GM10248 (cell line): ENCODE measurements at regions not wholly inside any gene's neighbourhood (a gene's known extent, or its start where the extent isn't known, plus 50 kb on each side); places are given as distances from the start of the nearest gene placed in this dataset.

Experiments
- CTCF ChIA-PET: fragments of 300-600 bp; sonication (Branson Sonifier 250); formaldehyde crosslinking; extraction: SDS; loops from one replicate; lab custom pipeline; 2021; ENCODE audit warnings: antibody characterized with exemption; lab: Yijun Ruan, JAX
- POLR2A ChIA-PET: fragments of 350-650 bp; sonication (Branson Sonifier 250); formaldehyde crosslinking; extraction: SDS; loops from one replicate; lab custom pipeline; 2020; ENCODE audit warnings: antibody characterized with exemption; lab: Yijun Ruan, JAX
- DNase-seq: peaks from one replicate; pipeline ENCODE4 v3.0.0; 2012; ENCODE audit errors: extremely low spot score
- TF ChIP-seq, protein P1 (sequence below): IDR thresholded peaks from 2 replicates; pipeline ENCODE4 v1.5.1; 2012; ENCODE audit warnings: mild to moderate bottlenecking, low read depth; ENCODE audit errors: extremely low read depth, missing control alignments, control extremely low read depth

DNA sequence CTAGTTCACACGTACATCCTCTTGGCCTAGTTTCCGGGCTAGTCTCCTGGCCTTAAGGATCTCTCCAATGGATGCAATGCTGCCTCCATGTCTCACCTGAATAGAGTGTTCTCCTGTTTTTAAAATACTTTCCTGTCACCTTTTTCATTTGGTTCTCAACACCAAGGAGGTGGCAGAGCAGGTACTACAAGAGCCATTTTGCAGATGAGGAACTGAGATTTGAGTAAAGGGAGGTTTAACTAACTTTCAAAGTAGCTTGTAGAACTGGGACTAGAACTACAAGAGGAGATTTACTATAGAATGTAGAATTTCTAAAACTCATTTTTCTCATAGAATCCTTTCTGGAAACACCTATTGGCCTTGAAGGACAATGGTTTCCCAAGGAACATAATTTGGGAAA, 97.6 kb upstream of the AP1S2 start:
- CTCF ChIA-PET = no interaction called here
- DNase-seq = no peak
- POLR2A ChIA-PET = interaction anchor here (0.7 kb wide), 1 partner anchor 21 kb away, joined by 3 read pairs; no protein-coding TSS in a partner anchor
- TF ChIP-seq, protein P1, sequence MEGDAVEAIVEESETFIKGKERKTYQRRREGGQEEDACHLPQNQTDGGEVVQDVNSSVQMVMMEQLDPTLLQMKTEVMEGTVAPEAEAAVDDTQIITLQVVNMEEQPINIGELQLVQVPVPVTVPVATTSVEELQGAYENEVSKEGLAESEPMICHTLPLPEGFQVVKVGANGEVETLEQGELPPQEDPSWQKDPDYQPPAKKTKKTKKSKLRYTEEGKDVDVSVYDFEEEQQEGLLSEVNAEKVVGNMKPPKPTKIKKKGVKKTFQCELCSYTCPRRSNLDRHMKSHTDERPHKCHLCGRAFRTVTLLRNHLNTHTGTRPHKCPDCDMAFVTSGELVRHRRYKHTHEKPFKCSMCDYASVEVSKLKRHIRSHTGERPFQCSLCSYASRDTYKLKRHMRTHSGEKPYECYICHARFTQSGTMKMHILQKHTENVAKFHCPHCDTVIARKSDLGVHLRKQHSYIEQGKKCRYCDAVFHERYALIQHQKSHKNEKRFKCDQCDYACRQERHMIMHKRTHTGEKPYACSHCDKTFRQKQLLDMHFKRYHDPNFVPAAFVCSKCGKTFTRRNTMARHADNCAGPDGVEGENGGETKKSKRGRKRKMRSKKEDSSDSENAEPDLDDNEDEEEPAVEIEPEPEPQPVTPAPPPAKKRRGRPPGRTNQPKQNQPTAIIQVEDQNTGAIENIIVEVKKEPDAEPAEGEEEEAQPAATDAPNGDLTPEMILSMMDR = no peak

- no peak for DNase-seq
- TF ChIP-seq, protein P1 = no peak
- ChIA-PET CTCF (no interaction called here), POLR2A (no interaction called here)
Measured at GRCh38 chrX:15948318-15948660, 93.7 kb upstream of the AP1S2 start.

GRCh38 chrX:15947648-15948317, 93.2 kb upstream of the AP1S2 start:
- CTCF ChIA-PET = no interaction called here
- TF ChIP-seq, protein P1 = no peak
- no peak for DNase-seq
- POLR2A ChIA-PET = no interaction called here

- ChIA-PET POLR2A (no interaction called here), CTCF (no interaction called here)
- TF ChIP-seq, protein P1 = no peak
- no peak for DNase-seq
Measured at GRCh38 chrX:15946783-15947580, 92.4 kb upstream of the AP1S2 start.

GRCh38 chrX:15943391-15943790, 88.8 kb upstream of the AP1S2 start:
- no peak for DNase-seq
- TF ChIP-seq, protein P1 = no peak
- CTCF ChIA-PET = interaction anchor here (1.2 kb wide), 1 partner anchor 12 kb away, joined by 4 read pairs; no protein-coding TSS in a partner anchor
- POLR2A ChIA-PET = no interaction called here

DNA sequence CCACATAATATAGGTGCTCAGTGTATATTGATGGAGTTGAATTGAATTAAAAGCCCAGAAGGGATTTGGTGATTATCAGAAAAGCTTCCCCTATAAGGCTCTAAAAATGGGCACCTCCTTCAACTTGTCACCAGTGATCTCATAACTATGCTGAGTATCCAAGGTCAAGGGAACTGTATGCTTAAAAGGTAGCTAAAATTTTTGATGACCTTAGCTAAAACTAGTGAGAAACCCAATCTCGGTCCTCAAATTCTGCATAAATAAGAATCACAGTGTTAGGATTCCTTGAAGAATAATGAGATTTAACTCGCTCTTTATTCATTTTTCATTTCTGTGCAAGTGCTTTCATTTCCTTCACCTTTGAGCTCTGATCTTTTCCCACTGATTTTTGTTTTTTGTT, 87.7 kb upstream of the AP1S2 start:
- ChIA-PET POLR2A (no interaction called here), CTCF (interaction anchor here (0.8 to 0.9 kb wide), 2 partner anchors 10 to 12 kb away, joined by 3 read pairs; no protein-coding TSS in a partner anchor)
- TF ChIP-seq, protein P1 = no peak
- DNase-seq = no peak
